B cell (primary cell): ENCODE measurements at regions not wholly inside any gene's neighbourhood (a gene's known extent, or its start where the extent isn't known, plus 50 kb on each side); places are given as distances from the start of the nearest gene placed in this dataset.

Experiments used
- EZH2 ChIP-seq: IDR thresholded peaks from 2 replicates; pipeline ENCODE4 v1.6.1; 2012; ENCODE audit warnings: borderline replicate concordance, low read depth, mild to moderate bottlenecking, moderate library complexity, low read length; ENCODE audit not compliant: insufficient read depth, poor library complexity, severe bottlenecking
- TF ChIP-seq, protein P1 (sequence below): fragments of 200-600 bp; IDR thresholded peaks from one replicate; pipeline ENCODE4 v1.8.0; 2022; ENCODE audit warnings: antibody characterized with exemption, mild to moderate bottlenecking

DNA sequence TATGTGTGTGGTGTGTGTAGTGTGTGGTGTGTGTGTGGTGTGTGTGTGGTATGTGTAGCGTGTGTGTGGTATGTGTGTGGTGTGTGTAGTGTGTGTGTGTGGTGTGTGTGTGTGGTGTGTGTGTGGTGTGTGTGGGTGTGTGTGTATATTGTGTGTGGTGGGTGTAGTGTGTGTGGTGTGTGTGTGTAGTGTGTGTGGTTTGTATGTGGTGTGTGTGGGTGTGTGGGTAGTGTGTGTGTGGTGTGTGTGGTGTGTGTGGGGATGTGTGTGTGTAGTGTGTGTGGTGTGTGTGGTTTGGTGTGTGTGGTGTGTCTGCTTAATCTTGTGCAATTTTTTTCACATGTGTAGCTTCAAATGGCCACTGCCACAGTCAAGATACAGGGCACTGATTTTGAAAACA, 94.5 kb downstream of the CPZ start:
- TF ChIP-seq, protein P1, sequence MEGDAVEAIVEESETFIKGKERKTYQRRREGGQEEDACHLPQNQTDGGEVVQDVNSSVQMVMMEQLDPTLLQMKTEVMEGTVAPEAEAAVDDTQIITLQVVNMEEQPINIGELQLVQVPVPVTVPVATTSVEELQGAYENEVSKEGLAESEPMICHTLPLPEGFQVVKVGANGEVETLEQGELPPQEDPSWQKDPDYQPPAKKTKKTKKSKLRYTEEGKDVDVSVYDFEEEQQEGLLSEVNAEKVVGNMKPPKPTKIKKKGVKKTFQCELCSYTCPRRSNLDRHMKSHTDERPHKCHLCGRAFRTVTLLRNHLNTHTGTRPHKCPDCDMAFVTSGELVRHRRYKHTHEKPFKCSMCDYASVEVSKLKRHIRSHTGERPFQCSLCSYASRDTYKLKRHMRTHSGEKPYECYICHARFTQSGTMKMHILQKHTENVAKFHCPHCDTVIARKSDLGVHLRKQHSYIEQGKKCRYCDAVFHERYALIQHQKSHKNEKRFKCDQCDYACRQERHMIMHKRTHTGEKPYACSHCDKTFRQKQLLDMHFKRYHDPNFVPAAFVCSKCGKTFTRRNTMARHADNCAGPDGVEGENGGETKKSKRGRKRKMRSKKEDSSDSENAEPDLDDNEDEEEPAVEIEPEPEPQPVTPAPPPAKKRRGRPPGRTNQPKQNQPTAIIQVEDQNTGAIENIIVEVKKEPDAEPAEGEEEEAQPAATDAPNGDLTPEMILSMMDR: no peak
- no peak for TF ChIP-seq EZH2
